ENCODE measurements at regions not wholly inside any gene's neighbourhood (a gene's known extent, or its start where the extent isn't known, plus 50 kb on each side); places are given as distances from the start of the nearest gene placed in this dataset.

DNA sequence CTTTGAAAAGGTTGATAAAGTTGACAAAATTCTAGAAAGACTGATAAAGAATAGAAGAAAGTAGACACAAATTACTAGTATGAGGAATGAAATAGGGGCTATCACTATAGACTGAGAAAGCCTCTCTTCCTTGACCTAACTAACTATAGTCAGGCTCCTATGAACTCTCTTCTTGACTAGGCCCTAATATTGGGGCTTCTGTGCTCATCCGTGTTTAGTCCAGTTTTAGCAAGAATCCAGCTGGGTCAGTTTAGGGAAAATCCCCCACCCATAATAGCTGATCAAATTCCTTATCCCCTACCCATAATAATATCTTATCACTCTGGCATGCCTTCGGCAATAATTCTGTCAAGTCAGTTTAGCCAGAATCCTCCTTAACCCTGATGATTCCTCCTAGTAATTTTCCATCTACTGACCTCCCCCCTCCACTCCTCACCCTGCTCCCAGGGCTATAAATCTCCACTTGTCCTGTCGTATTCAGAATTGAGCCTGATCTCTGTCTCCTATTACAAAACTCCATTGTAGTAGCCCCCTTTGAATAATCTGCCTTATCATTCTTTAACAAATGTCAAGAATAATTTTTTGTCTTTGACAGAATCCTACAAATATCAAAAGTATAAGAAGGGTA lies 138.1 kb downstream of the TFAP2A start:
- Histone ChIP-seq H3K56ac (ENCODE audit: extremely low read depth, insufficient read depth, low read length) (no peak overlapping the region), H3K79me1 (ENCODE audit: low read depth in 1 of 2, low read length in 2 of 2) (no peaks in the 10 kb centered on the region), H2BK20ac (ENCODE audit: low read depth, low read length) (no peak overlapping the region), H3K9me1 (ENCODE audit: insufficient read depth, low read length) (no peaks in the 10 kb centered on the region), H2BK120ac (ENCODE audit: low read depth, low read length) (no peak overlapping the region), H4K5ac (ENCODE audit: low read depth, low read length) (no peak overlapping the region), H4K20me1 (ENCODE audit: insufficient read depth, low read length) (no peaks in the 10 kb centered on the region), H2BK15ac (ENCODE audit: low read depth, low read length) (no peak overlapping the region), H3K36me3 (ENCODE audit: control insufficient read depth, insufficient read depth, low read length) (no peaks in the 10 kb centered on the region), H2AFZ (replicated peaks; ENCODE audit: low read length, poor library complexity) (no peak overlapping the region), H3K23ac (ENCODE audit: low read depth, low read length) (no peak overlapping the region), H3K9me3 (ENCODE audit: control insufficient read depth, insufficient read depth, low read length) (0 out of 2 replicates have a peak, but pooled peaks cover 6% of the 10 kb centered on the region), H2AK9ac (replicated peaks; ENCODE audit: low read depth, low read length, poor library complexity) (no peak overlapping the region), H3K14ac (replicated peaks; ENCODE audit: low read depth, low read length) (no peak overlapping the region), H2BK5ac (ENCODE audit: low read depth, low read length, poor library complexity, severe bottlenecking) (no peak overlapping the region), H4K91ac (ENCODE audit: insufficient read depth, low read depth, low read length) (no peak overlapping the region), H4K8ac (ENCODE audit: low read depth in 2 of 2, low read length in 2 of 2) (no peak overlapping the region), H3K9ac (ENCODE audit: low read depth, low read length) (no peak overlapping the region), H3K4me3 (ENCODE audit: insufficient read depth, low read depth, low read length) (no peak overlapping the region), H3K4me1 (ENCODE audit: control insufficient read depth, insufficient read depth, low read length) (no peaks in the 10 kb centered on the region), H3K27ac (ENCODE audit: insufficient read depth, low read length) (no peak overlapping the region), H3K18ac (ENCODE audit: low read depth, low read length) (no peak overlapping the region), H3K4me2 (ENCODE audit: low read depth, low read length) (no peak overlapping the region), H2AK5ac (ENCODE audit: low read depth, low read length) (no peak overlapping the region), H3K27me3 (ENCODE audit: control insufficient read depth, insufficient read depth, low read length) (no peaks in the 10 kb centered on the region), H3K4ac (ENCODE audit: low read depth, low read length) (no peak overlapping the region)
- ATAC-seq (ENCODE audit: low read depth), result no peak
- dilution Hi-C loops (cut with HindIII; ENCODE audit: low sequenced_read_pairs, unreplicated experiment) (no loop called here), intact Hi-C loops (cut with micrococcal nuclease) (no loop called here), in situ Hi-C loops (cut with MboI; ENCODE audit: low sequenced_read_pairs) (no loop called here)
- ChIA-PET POLR2A (ENCODE audit: unreplicated experiment) (no interaction called here), CTCF (no interaction called here)
- TF ChIP-seq CEBPB (IDR thresholded peaks at IDR 0.05; ENCODE audit: low read depth, low read length), result no peak
- no peak for TF ChIP-seq MAFK (IDR thresholded peaks at IDR 0.05; ENCODE audit: low read depth, low read length)
- TF ChIP-seq, protein P1, sequence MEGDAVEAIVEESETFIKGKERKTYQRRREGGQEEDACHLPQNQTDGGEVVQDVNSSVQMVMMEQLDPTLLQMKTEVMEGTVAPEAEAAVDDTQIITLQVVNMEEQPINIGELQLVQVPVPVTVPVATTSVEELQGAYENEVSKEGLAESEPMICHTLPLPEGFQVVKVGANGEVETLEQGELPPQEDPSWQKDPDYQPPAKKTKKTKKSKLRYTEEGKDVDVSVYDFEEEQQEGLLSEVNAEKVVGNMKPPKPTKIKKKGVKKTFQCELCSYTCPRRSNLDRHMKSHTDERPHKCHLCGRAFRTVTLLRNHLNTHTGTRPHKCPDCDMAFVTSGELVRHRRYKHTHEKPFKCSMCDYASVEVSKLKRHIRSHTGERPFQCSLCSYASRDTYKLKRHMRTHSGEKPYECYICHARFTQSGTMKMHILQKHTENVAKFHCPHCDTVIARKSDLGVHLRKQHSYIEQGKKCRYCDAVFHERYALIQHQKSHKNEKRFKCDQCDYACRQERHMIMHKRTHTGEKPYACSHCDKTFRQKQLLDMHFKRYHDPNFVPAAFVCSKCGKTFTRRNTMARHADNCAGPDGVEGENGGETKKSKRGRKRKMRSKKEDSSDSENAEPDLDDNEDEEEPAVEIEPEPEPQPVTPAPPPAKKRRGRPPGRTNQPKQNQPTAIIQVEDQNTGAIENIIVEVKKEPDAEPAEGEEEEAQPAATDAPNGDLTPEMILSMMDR (conservative IDR thresholded peaks at IDR 0.05; ENCODE audit: low read depth, low read length), result no peak
- no peak for TF ChIP-seq RAD21 (IDR thresholded peaks at IDR 0.05; ENCODE audit: low read length)
- no peak for TF ChIP-seq BHLHE40 (IDR thresholded peaks at IDR 0.05; ENCODE audit: low read depth, low read length)
- BruUV-seq (replicated peaks), result no TSS peak
- DNase-seq, result no peak
- 24% methylated on average over 2 of the region's 3 CpGs; no CpG with 5 or more reads in 1 of the 2 experiments for WGBS, 2 experiments (ENCODE audit: extremely low coverage in 2 of 2, insufficient read length in 1 of 2)
